ENCODE measurements at regions not wholly inside any gene's neighbourhood (a gene's known extent, or its start where the extent isn't known, plus 50 kb on each side); places are given as distances from the start of the nearest gene placed in this dataset.

GRCh38 chr1:56191369-56191768 lies 388.0 kb downstream of the PLPP3 start:
- TF ChIP-seq CTCF (IDR thresholded peaks at IDR 0.05): no peak
- TF ChIP-seq POLR2A (IDR thresholded peaks at IDR 0.05): no peak
- TF ChIP-seq EP300 (IDR thresholded peaks at IDR 0.05; ENCODE audit: low read depth): no peak
- TF ChIP-seq POLR2AphosphoS5 (IDR thresholded peaks at IDR 0.05): no peak
